Keratinocyte (primary cell): ENCODE measurements at regions not wholly inside any gene's neighbourhood (a gene's known extent, or its start where the extent isn't known, plus 50 kb on each side); places are given as distances from the start of the nearest gene placed in this dataset.

Source experiments
- DNase-seq: peaks from one replicate; pipeline ENCODE4 v3.0.0-alpha.2; 2011; ENCODE audit warnings: low read depth, missing footprints, low spot score
- FAIRE-seq: peaks from 2 replicates; lab custom pipeline; 2011; peaks lifted over from hg19 to GRCh38; lab: Jason Lieb, UNC
- H2AFZ ChIP-seq: 2 replicates; pipeline ENCODE4 v1.6.0; 2012; ENCODE audit warnings: low read length, control low read depth, inconsistent platforms; ENCODE audit not compliant: control insufficient read depth
- H3K27ac ChIP-seq: 2 replicates; pipeline ENCODE4 v1.5.1; 2011; ENCODE audit warnings: low read length; ENCODE audit not compliant: control insufficient read depth, insufficient read depth
- H3K27me3 ChIP-seq: 3 replicates; pipeline ENCODE4 v1.6.0; 2011; ENCODE audit warnings: low read length; ENCODE audit not compliant: control insufficient read depth, insufficient read depth; ENCODE audit errors: extremely low read depth
- H3K36me3 ChIP-seq, 2 experiments: 2 replicates in 1 of 2; 3 replicates in 1 of 2; pipeline ENCODE4 v1.5.1; 2011; ENCODE audit warnings: low read length in 2 of 2, mild to moderate bottlenecking in 1 of 2; ENCODE audit not compliant: control insufficient read depth in 2 of 2, insufficient read depth in 2 of 2; ENCODE audit errors: extremely low read depth in 1 of 2
- H3K4me1 ChIP-seq: 3 replicates; pipeline ENCODE4 v1.5.1; 2011; ENCODE audit warnings: low read length; ENCODE audit not compliant: control insufficient read depth, insufficient read depth; ENCODE audit errors: extremely low read depth
- H3K4me2 ChIP-seq: 3 replicates; pipeline ENCODE4 v1.6.0; 2011; ENCODE audit warnings: low read depth, low read length; ENCODE audit not compliant: control insufficient read depth, insufficient read depth; ENCODE audit errors: extremely low read depth
- H3K4me3 ChIP-seq, 3 experiments: fragments of 200-600 bp in 1 of 3; sonication (generic) in 1 of 3; 2 replicates in 2 of 3; 3 replicates in 1 of 3; pipeline ENCODE4 v1.5.1; 2011 to 2016; ENCODE audit warnings: low read length in 3 of 3, mild to moderate bottlenecking in 3 of 3, control low read depth in 2 of 3, inconsistent platforms in 1 of 3, low read depth in 1 of 3, mixed read lengths in 1 of 3, mixed run types in 1 of 3, moderate library complexity in 1 of 3; ENCODE audit not compliant: control insufficient read depth in 2 of 3, insufficient read depth in 2 of 3; ENCODE audit errors: extremely low read depth in 1 of 3
- H3K79me2 ChIP-seq: 2 replicates; pipeline ENCODE4 v1.6.0; 2012; ENCODE audit warnings: low read length; ENCODE audit not compliant: control insufficient read depth, insufficient read depth
- H3K9ac ChIP-seq: 3 replicates; pipeline ENCODE4 v1.6.0; 2011; ENCODE audit warnings: low read length; ENCODE audit not compliant: control insufficient read depth, insufficient read depth; ENCODE audit errors: extremely low read depth
- H3K9me1 ChIP-seq: 3 replicates; pipeline ENCODE4 v1.6.0; 2011; ENCODE audit warnings: low read length; ENCODE audit not compliant: control insufficient read depth, insufficient read depth; ENCODE audit errors: extremely low read depth
- H3K9me3 ChIP-seq: 2 replicates; pipeline ENCODE4 v1.5.1; 2012; ENCODE audit warnings: low read depth, low read length; ENCODE audit not compliant: control insufficient read depth
- H4K20me1 ChIP-seq: 3 replicates; pipeline ENCODE4 v1.6.0; 2011; ENCODE audit warnings: low read length; ENCODE audit not compliant: control insufficient read depth, insufficient read depth; ENCODE audit errors: extremely low read depth
- EZH2 ChIP-seq: IDR thresholded peaks from one replicate; pipeline ENCODE4 v1.6.1; 2012; ENCODE audit warnings: inconsistent platforms, mild to moderate bottlenecking, low read length, moderate library complexity
- dilution Hi-C: fragments of 300-500 bp; cut with MboI; formaldehyde crosslinking; loops from one replicate; pipeline ENCODE4 v1.7.0; 2020; ENCODE audit warnings: low sequenced_read_pairs; ENCODE audit not compliant: extremely low pct_ligation_motif_present
- TF ChIP-seq, protein P1 (sequence below), 3 experiments: IDR thresholded peaks in 1 of 3; conservative IDR thresholded peaks in 1 of 3; optimal IDR thresholded peaks in 1 of 3; 2 replicates in 2 of 3; 3 replicates in 1 of 3; pipeline versions ENCODE3 to v1.5.1; 2011; ENCODE audit warnings: low read length in 3 of 3, mild to moderate bottlenecking in 3 of 3, moderate library complexity in 2 of 3, control low read depth in 1 of 3, inconsistent platforms in 1 of 3; ENCODE audit not compliant: insufficient read depth in 2 of 3; ENCODE audit errors: extremely low read depth in 1 of 3

DNA sequence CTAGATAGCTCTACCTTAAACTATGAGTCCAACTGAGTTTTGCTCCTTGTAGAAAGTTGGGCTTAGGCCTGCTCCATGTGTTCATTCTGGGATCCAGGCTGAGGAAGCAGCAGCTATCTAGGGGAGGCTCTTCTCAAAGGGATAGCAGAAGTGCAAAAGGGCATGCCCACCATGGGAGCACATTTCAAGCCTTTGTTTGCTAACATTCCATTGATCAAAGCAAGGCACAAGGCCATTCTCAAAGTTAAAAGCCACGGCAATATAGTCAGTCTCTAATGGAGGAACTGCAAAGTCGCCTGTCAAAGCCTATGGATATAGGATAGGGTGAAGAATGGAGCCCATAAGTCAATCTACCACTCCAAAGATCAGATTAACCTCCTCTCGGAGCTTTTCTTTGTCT is 488.1 kb upstream of the ARX start:
- FAIRE-seq: no peak

DNA sequence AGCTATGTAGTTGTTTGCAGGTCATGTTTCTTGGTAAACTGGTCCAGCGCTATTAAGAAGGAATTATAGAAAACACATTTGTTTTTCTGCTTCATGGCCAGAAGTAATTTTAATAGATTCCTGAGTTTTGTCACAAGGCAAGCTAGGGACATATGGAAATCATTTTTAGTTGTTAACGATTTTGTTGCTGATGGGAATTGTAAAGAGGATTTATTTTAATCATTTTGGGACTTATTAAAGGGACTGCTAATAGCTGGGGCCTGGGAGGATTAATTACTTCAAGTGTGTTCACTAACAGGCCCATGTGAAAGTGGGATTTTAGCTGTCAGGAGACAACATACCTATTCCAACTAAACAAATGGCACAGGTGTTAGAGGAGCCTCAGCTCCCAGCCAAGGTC is 492.0 kb upstream of the ARX start:
- DNase-seq: no peak
- Histone ChIP-seq H4K20me1 (no peaks in the 10 kb centered on the region), H3K4me3 (no peak overlapping the region), H2AFZ (no peak overlapping the region), H3K27me3 (no peaks in the 10 kb centered on the region), H3K4me2 (no peak overlapping the region), H3K36me3 (no peaks in the 10 kb centered on the region), H3K79me2 (no peaks in the 10 kb centered on the region), H3K9me1 (no peaks in the 10 kb centered on the region), H3K27ac (no peak overlapping the region), H3K4me1 (no peaks in the 10 kb centered on the region), H3K9me3 (no peaks in the 10 kb centered on the region), H3K9ac (no peak overlapping the region)
- FAIRE-seq: no peak
- TF ChIP-seq, protein P1, sequence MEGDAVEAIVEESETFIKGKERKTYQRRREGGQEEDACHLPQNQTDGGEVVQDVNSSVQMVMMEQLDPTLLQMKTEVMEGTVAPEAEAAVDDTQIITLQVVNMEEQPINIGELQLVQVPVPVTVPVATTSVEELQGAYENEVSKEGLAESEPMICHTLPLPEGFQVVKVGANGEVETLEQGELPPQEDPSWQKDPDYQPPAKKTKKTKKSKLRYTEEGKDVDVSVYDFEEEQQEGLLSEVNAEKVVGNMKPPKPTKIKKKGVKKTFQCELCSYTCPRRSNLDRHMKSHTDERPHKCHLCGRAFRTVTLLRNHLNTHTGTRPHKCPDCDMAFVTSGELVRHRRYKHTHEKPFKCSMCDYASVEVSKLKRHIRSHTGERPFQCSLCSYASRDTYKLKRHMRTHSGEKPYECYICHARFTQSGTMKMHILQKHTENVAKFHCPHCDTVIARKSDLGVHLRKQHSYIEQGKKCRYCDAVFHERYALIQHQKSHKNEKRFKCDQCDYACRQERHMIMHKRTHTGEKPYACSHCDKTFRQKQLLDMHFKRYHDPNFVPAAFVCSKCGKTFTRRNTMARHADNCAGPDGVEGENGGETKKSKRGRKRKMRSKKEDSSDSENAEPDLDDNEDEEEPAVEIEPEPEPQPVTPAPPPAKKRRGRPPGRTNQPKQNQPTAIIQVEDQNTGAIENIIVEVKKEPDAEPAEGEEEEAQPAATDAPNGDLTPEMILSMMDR (optimal IDR thresholded peaks at IDR 0.05 in 1 of 3, IDR thresholded peaks at IDR 0.05 in 1 of 3, conservative IDR thresholded peaks at IDR 0.05 in 1 of 3; ENCODE audit: extremely low read depth in 1 of 3, insufficient read depth in 2 of 3, low read length in 3 of 3): no peak
- TF ChIP-seq EZH2: no peak
- dilution Hi-C loops: no loop called here

More for the DNA sequence above, 488.1 kb upstream of the ARX start:
- Histone ChIP-seq H4K20me1 (no peaks in the 10 kb centered on the region), H3K9me1 (no peaks in the 10 kb centered on the region), H3K9me3 (no peaks in the 10 kb centered on the region), H3K9ac (no peak overlapping the region), H3K4me3 (no peak overlapping the region), H3K4me2 (no peak overlapping the region), H2AFZ (no peak overlapping the region), H3K4me1 (no peaks in the 10 kb centered on the region), H3K27ac (no peak overlapping the region), H3K36me3 (no peaks in the 10 kb centered on the region), H3K79me2 (no peaks in the 10 kb centered on the region), H3K27me3 (no peaks in the 10 kb centered on the region)
- no peak for TF ChIP-seq EZH2
- TF ChIP-seq, protein P1 (optimal IDR thresholded peaks at IDR 0.05 in 1 of 3, IDR thresholded peaks at IDR 0.05 in 1 of 3, conservative IDR thresholded peaks at IDR 0.05 in 1 of 3; ENCODE audit: extremely low read depth in 1 of 3, insufficient read depth in 2 of 3, low read length in 3 of 3): no peak
- dilution Hi-C loops: no loop called here
- no peak for DNase-seq
